ENCODE measurements at regions not wholly inside any gene's neighbourhood (a gene's known extent, or its start where the extent isn't known, plus 50 kb on each side); places are given as distances from the start of the nearest gene placed in this dataset.

DNA sequence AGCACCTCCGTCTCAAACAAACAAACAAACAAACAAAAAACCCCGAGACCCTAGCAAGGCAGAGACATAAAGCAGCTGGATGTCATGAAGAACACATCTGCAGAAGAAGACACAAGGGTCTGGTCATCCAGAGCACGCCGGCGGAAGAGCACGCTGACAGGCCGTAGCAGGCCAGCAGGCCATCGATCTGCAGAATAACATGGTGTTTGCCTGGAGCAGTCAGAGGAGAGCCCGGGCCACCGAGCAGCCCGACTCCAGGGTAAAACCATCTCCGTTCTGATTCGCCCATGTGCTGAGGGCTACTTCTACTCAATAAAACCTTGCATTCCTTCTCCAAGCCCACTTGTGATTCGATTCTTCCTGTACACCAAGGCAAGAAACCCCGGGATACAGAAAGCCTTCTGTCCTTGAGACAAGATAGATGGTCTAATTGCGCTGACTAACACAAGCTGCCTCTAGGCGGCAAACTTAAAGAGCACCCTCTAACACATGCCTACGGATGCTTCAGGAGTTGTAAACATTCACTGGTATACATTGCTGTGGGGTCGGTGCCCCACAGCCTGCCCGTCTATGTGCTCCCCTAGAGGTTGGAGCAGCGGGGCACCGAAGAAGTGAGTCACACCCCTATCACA is 549.8 kb upstream of the NRXN1 start:
- H3K27me3 ChIP-seq (ENCODE audit: control insufficient read depth in 3 of 3, insufficient read depth in 3 of 3, low read length in 3 of 3) = no peaks in the 10 kb centered on the region
- H3K27ac ChIP-seq (ENCODE audit: low read depth, low read length) = no peak overlapping the region
- H3K36me3 ChIP-seq (ENCODE audit: control insufficient read depth in 3 of 3, insufficient read depth in 3 of 3, low read length in 3 of 3) = no peaks in the 10 kb centered on the region
- H3K4me3 ChIP-seq (ENCODE audit: low read length in 3 of 3) = no peak overlapping the region
- no peaks in the 10 kb centered on the region for H3K4me1 ChIP-seq (ENCODE audit: control insufficient read depth in 3 of 3, insufficient read depth in 3 of 3, low read length in 3 of 3)
- H3K9ac ChIP-seq (ENCODE audit: low read depth in 1 of 3, low read length in 3 of 3) = no peak overlapping the region
- H3K9me3 ChIP-seq (ENCODE audit: control insufficient read depth in 3 of 3, low read length in 3 of 3) = peaks cover 0 to 2% (median 0%) of the 10 kb centered on the region in 3 donors

DNA sequence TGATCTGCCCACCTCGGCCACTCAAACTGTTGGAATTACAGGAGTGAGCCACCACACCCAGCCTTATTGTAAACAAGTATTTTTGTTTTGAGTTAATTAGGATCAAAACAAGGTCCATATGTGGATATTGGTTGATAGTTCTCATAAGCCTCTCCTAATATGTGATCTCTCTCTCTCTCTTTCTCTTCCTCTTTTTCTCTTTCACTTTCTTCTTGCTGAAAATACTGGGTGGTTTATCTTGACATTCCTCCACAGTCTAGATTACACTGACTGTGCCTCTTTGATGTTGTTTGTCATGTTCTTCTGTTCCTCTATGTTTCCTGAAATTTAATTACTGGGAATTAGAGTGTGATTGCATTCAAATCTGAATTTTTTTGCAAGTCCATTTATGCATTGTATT is 547.5 kb upstream of the NRXN1 start:
- Histone ChIP-seq H3K9ac (ENCODE audit: low read depth in 1 of 3, low read length in 3 of 3) (no peak overlapping the region), H3K27ac (ENCODE audit: low read depth, low read length) (no peak overlapping the region), H3K4me3 (ENCODE audit: low read length in 3 of 3) (no peak overlapping the region), H3K27me3 (ENCODE audit: control insufficient read depth in 3 of 3, insufficient read depth in 3 of 3, low read length in 3 of 3) (no peaks in the 10 kb centered on the region), H3K4me1 (ENCODE audit: control insufficient read depth in 3 of 3, insufficient read depth in 3 of 3, low read length in 3 of 3) (no peaks in the 10 kb centered on the region), H3K36me3 (ENCODE audit: control insufficient read depth in 3 of 3, insufficient read depth in 3 of 3, low read length in 3 of 3) (no peaks in the 10 kb centered on the region), H3K9me3 (ENCODE audit: control insufficient read depth in 3 of 3, low read length in 3 of 3) (peaks cover 0 to 2% (median 0%) of the 10 kb centered on the region in 3 donors)

DNA sequence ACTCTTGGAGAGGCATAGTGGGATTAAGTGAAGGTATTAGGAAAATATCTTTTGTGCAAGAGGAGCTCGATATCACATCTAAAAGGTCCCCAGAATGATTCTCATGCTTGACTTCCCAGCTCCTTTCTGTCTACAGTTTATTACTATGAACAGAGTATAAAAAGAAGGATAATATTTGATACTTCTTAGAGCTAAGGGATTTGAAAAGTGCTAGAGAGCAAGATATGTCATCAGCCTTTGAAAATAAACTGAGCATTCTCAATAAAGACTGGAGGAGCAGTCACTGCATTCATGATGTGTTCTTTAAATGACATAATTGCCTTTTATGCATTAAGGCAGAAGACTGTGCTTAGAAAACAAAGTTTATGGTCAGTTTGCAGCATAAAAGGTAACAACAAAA is 543.2 kb upstream of the NRXN1 start:
- Histone ChIP-seq H3K36me3 (ENCODE audit: control insufficient read depth in 3 of 3, insufficient read depth in 3 of 3, low read length in 3 of 3) (no peaks in the 10 kb centered on the region), H3K27me3 (ENCODE audit: control insufficient read depth in 3 of 3, insufficient read depth in 3 of 3, low read length in 3 of 3) (no peaks in the 10 kb centered on the region), H3K9ac (ENCODE audit: low read depth in 1 of 3, low read length in 3 of 3) (no peak overlapping the region), H3K4me3 (ENCODE audit: low read length in 3 of 3) (no peak overlapping the region), H3K4me1 (ENCODE audit: control insufficient read depth in 3 of 3, insufficient read depth in 3 of 3, low read length in 3 of 3) (no peaks in the 10 kb centered on the region), H3K27ac (ENCODE audit: low read depth, low read length) (no peak overlapping the region), H3K9me3 (ENCODE audit: control insufficient read depth in 3 of 3, low read length in 3 of 3) (no peaks in the 10 kb centered on the region)

- Histone ChIP-seq H3K4me3 (ENCODE audit: low read length in 3 of 3) (no peak overlapping the region), H3K9ac (ENCODE audit: low read depth in 1 of 3, low read length in 3 of 3) (no peak overlapping the region), H3K27ac (ENCODE audit: low read depth, low read length) (no peak overlapping the region), H3K4me1 (ENCODE audit: control insufficient read depth in 3 of 3, insufficient read depth in 3 of 3, low read length in 3 of 3) (no peaks in the 10 kb centered on the region), H3K9me3 (ENCODE audit: control insufficient read depth in 3 of 3, low read length in 3 of 3) (no peaks in the 10 kb centered on the region), H3K27me3 (ENCODE audit: control insufficient read depth in 3 of 3, insufficient read depth in 3 of 3, low read length in 3 of 3) (no peaks in the 10 kb centered on the region), H3K36me3 (ENCODE audit: control insufficient read depth in 3 of 3, insufficient read depth in 3 of 3, low read length in 3 of 3) (no peaks in the 10 kb centered on the region)
Observed at GRCh38 chr2:51559026-51559425, 527.1 kb upstream of the NRXN1 start.

DNA sequence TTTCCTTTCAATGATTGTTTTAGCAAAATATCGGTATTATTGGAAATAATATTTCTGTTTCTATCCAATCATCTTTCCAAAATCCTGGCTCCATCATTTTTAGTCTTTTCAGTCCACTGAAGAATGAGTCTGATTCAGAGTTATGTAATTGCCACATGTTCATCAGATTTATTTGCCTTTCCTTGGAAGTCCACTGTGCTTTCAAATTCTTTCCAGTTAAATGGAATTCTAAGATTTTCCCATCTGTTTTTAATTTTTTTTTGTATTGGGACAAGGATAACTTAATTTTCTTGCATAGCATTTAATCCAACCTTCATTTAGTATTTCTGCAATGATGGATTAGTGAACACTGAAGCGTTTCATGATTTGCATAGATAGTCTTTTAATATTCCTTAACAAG is 521.5 kb upstream of the NRXN1 start:
- Histone ChIP-seq H3K9ac (ENCODE audit: low read depth in 1 of 3, low read length in 3 of 3) (no peak overlapping the region), H3K4me3 (ENCODE audit: low read length in 3 of 3) (no peak overlapping the region), H3K9me3 (ENCODE audit: control insufficient read depth in 3 of 3, low read length in 3 of 3) (no peaks in the 10 kb centered on the region), H3K36me3 (ENCODE audit: control insufficient read depth in 3 of 3, insufficient read depth in 3 of 3, low read length in 3 of 3) (no peaks in the 10 kb centered on the region), H3K27me3 (ENCODE audit: control insufficient read depth in 3 of 3, insufficient read depth in 3 of 3, low read length in 3 of 3) (no peaks in the 10 kb centered on the region), H3K4me1 (ENCODE audit: control insufficient read depth in 3 of 3, insufficient read depth in 3 of 3, low read length in 3 of 3) (no peaks in the 10 kb centered on the region), H3K27ac (ENCODE audit: low read depth, low read length) (no peak overlapping the region)

- Histone ChIP-seq H3K27me3 (ENCODE audit: control insufficient read depth in 3 of 3, insufficient read depth in 3 of 3, low read length in 3 of 3) (no peaks in the 10 kb centered on the region), H3K9ac (ENCODE audit: low read depth in 1 of 3, low read length in 3 of 3) (no peak overlapping the region), H3K4me3 (ENCODE audit: low read length in 3 of 3) (no peak overlapping the region), H3K9me3 (ENCODE audit: control insufficient read depth in 3 of 3, low read length in 3 of 3) (no peaks in the 10 kb centered on the region), H3K27ac (ENCODE audit: low read depth, low read length) (no peak overlapping the region), H3K36me3 (ENCODE audit: control insufficient read depth in 3 of 3, insufficient read depth in 3 of 3, low read length in 3 of 3) (no peaks in the 10 kb centered on the region), H3K4me1 (ENCODE audit: control insufficient read depth in 3 of 3, insufficient read depth in 3 of 3, low read length in 3 of 3) (no peaks in the 10 kb centered on the region)
Observed at GRCh38 chr2:51535763-51536162, 503.8 kb upstream of the NRXN1 start.

GRCh38 chr2:51534166-51534565 is 502.2 kb upstream of the NRXN1 start:
- Histone ChIP-seq H3K4me3 (ENCODE audit: low read length in 3 of 3) (no peak overlapping the region), H3K36me3 (ENCODE audit: control insufficient read depth in 3 of 3, insufficient read depth in 3 of 3, low read length in 3 of 3) (no peaks in the 10 kb centered on the region), H3K9me3 (ENCODE audit: control insufficient read depth in 3 of 3, low read length in 3 of 3) (no peaks in the 10 kb centered on the region), H3K4me1 (ENCODE audit: control insufficient read depth in 3 of 3, insufficient read depth in 3 of 3, low read length in 3 of 3) (no peaks in the 10 kb centered on the region), H3K27me3 (ENCODE audit: control insufficient read depth in 3 of 3, insufficient read depth in 3 of 3, low read length in 3 of 3) (no peaks in the 10 kb centered on the region), H3K27ac (ENCODE audit: low read depth, low read length) (no peak overlapping the region), H3K9ac (ENCODE audit: low read depth in 1 of 3, low read length in 3 of 3) (no peak overlapping the region)

DNA sequence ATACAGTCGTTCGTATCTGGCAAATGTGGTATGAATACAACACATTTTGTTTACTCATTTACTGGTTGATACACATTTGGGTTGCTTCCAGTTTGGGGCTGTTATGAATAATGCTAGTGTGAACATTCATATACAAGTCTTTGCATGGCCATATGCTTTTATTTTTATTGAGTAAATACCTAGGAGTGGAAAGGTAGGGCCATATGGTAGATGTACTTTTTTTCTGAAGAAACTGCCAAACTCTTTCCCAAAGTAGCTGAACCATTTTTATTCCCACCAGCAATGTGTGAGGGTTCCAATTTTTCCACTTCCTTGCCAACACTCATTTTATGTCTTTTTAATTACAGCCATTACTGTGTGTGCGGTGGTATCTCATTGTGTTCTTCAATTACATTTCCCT is 496.2 kb upstream of the NRXN1 start:
- no peaks in the 10 kb centered on the region for H3K36me3 ChIP-seq (ENCODE audit: control insufficient read depth in 3 of 3, insufficient read depth in 3 of 3, low read length in 3 of 3)
- no peak overlapping the region for H3K27ac ChIP-seq (ENCODE audit: low read depth, low read length)
- H3K4me1 ChIP-seq (ENCODE audit: control insufficient read depth in 3 of 3, insufficient read depth in 3 of 3, low read length in 3 of 3) = no peaks in the 10 kb centered on the region
- no peaks in the 10 kb centered on the region for H3K9me3 ChIP-seq (ENCODE audit: control insufficient read depth in 3 of 3, low read length in 3 of 3)
- no peak overlapping the region for H3K9ac ChIP-seq (ENCODE audit: low read depth in 1 of 3, low read length in 3 of 3)
- H3K4me3 ChIP-seq (ENCODE audit: low read length in 3 of 3) = no peak overlapping the region
- H3K27me3 ChIP-seq (ENCODE audit: control insufficient read depth in 3 of 3, insufficient read depth in 3 of 3, low read length in 3 of 3) = no peaks in the 10 kb centered on the region

DNA sequence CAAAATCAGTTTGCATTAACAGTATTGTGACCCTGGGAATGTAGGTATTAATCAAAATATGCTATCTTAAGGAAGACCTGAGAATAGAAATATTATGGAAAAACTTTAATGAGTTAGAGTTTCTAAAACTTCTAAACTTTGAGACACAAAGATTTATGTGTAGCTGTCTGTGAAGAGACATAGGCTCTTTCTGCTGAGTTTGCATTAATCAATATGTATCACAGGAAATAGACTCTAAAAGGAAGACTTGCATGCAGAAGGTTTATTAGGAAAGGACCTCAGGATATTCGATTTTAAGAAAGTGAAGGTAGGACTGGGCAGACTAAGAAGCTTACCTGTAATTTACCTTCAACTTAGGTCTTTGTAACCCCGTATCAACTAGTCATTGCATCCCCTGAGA is 494.8 kb upstream of the NRXN1 start:
- Histone ChIP-seq H3K27me3 (ENCODE audit: control insufficient read depth in 3 of 3, insufficient read depth in 3 of 3, low read length in 3 of 3) (no peaks in the 10 kb centered on the region), H3K4me3 (ENCODE audit: low read length in 3 of 3) (no peak overlapping the region), H3K36me3 (ENCODE audit: control insufficient read depth in 3 of 3, insufficient read depth in 3 of 3, low read length in 3 of 3) (no peaks in the 10 kb centered on the region), H3K9ac (ENCODE audit: low read depth in 1 of 3, low read length in 3 of 3) (no peak overlapping the region), H3K4me1 (ENCODE audit: control insufficient read depth in 3 of 3, insufficient read depth in 3 of 3, low read length in 3 of 3) (no peaks in the 10 kb centered on the region), H3K27ac (ENCODE audit: low read depth, low read length) (no peak overlapping the region), H3K9me3 (ENCODE audit: control insufficient read depth in 3 of 3, low read length in 3 of 3) (no peaks in the 10 kb centered on the region)

- H3K4me1 ChIP-seq (ENCODE audit: control insufficient read depth in 3 of 3, insufficient read depth in 3 of 3, low read length in 3 of 3) = no peaks in the 10 kb centered on the region
- no peak overlapping the region for H3K27ac ChIP-seq (ENCODE audit: low read depth, low read length)
- no peak overlapping the region for H3K4me3 ChIP-seq (ENCODE audit: low read length in 3 of 3)
- no peak overlapping the region for H3K9ac ChIP-seq (ENCODE audit: low read depth in 1 of 3, low read length in 3 of 3)
- no peaks in the 10 kb centered on the region for H3K27me3 ChIP-seq (ENCODE audit: control insufficient read depth in 3 of 3, insufficient read depth in 3 of 3, low read length in 3 of 3)
- H3K9me3 ChIP-seq (ENCODE audit: control insufficient read depth in 3 of 3, low read length in 3 of 3) = no peaks in the 10 kb centered on the region
- H3K36me3 ChIP-seq (ENCODE audit: control insufficient read depth in 3 of 3, insufficient read depth in 3 of 3, low read length in 3 of 3) = no peaks in the 10 kb centered on the region
Observed at GRCh38 chr2:51516667-51517066, 484.7 kb upstream of the NRXN1 start.

DNA sequence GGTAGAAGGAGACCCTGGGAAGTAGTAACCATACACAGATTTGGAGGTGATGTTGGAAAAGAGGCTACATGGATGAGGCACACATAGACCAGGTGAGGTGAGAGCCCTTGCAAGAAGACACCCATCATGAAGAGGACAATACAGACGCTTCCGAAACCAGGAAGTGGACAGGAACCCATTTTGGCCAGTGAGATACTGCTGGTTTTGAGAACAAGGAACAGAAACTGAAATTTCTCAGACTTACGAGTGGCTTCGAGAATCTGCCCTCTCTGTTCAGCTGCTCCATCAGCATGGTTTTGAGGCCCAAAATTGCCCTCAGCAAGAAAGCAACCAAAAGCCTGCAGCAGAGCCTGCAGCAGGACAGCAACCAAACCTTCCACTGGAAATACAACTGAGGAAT is 479.1 kb upstream of the NRXN1 start:
- Histone ChIP-seq H3K4me1 (ENCODE audit: control insufficient read depth in 3 of 3, insufficient read depth in 3 of 3, low read length in 3 of 3) (no peaks in the 10 kb centered on the region), H3K27ac (ENCODE audit: low read depth, low read length) (no peak overlapping the region)

More for the DNA sequence above, 479.1 kb upstream of the NRXN1 start:
- Histone ChIP-seq H3K9me3 (ENCODE audit: control insufficient read depth in 3 of 3, low read length in 3 of 3) (no peaks in the 10 kb centered on the region), H3K9ac (ENCODE audit: low read depth in 1 of 3, low read length in 3 of 3) (no peak overlapping the region), H3K36me3 (ENCODE audit: control insufficient read depth in 3 of 3, insufficient read depth in 3 of 3, low read length in 3 of 3) (no peaks in the 10 kb centered on the region), H3K27me3 (ENCODE audit: control insufficient read depth in 3 of 3, insufficient read depth in 3 of 3, low read length in 3 of 3) (no peaks in the 10 kb centered on the region), H3K4me3 (ENCODE audit: low read length in 3 of 3) (no peak overlapping the region)
